GM21515 (cell line): ENCODE measurements at regions not wholly inside any gene's neighbourhood (a gene's known extent, or its start where the extent isn't known, plus 50 kb on each side); places are given as distances from the start of the nearest gene placed in this dataset.
"Not testable (repeated sequence)": the region's sequence is repeated elsewhere in the genome, so short reads cannot be mapped to it uniquely, and the experiment has no call there.

Source experiments
- ATAC-seq: cut with Tn5 transposase; IDR thresholded peaks from one replicate; pipeline ENCODE4 v1.9.1; 2021; ENCODE audit not compliant: unreplicated experiment

DNA sequence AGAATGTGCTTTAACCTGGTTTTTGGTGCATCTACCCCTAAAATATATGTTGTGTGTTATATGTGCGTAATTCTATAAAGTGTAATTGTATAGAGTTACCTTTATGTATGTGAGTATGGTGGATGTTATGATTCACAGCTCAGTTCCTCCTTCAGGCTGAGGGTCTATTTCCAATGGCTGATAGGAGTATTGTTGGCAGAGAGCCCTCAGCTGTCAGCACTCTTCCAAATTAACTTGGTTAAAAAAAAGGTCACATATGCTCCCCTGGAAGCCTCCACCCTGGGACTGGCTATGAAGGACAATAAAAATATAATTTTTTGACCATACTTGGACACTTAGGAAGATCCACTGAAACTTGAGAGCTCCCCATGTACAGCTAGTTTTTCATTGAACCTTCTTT is 250.4 kb upstream of the CDH12 start:
- no peak for ATAC-seq

- not testable (repeated sequence) for ATAC-seq
Observed at GRCh38 chr5:23095418-23095817, 242.3 kb upstream of the CDH12 start.

- ATAC-seq, result no peak
Observed at GRCh38 chr5:23089286-23089685, 236.1 kb upstream of the CDH12 start.

DNA sequence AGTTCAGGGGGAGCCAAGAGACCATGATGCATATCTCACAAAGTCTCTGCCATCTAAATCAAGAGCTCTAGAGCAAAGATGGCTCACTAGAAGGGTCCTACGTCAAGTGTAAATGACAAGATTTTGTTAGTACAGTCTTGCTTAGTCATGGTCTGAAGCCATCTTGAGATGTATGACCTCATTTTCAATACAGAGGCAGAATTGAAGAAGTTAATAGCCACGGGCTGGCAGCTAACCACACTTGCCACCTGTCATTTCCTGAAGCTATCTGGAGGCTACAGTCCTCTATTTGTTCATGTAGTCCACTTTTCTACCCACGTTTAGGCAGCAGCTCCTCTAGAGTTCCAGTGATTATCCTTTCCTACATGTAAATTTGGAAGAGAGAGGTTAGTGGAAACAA is 231.7 kb upstream of the CDH12 start:
- no peak for ATAC-seq

- ATAC-seq, result no peak
Observed at GRCh38 chr5:23072179-23072578, 219.0 kb upstream of the CDH12 start.

DNA sequence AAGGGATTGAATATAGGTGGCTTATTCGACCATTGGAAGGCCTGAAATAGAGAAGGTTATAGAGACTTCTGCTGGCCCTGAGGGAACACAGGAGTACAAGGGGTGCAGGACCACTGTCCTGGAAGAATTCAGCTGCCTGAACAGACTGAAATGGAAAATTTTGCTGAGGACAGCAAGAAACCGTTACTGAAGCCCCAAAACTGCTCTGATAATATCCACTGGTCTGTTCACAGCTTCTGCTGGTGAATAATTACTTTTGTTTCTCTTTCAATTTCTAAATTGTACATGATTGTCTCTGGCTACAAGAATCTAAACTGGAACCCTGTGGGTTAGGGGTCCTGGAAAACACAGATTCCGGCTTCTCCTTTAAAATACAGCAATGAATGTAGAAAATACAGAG is 218.5 kb upstream of the CDH12 start:
- no peak for ATAC-seq

DNA sequence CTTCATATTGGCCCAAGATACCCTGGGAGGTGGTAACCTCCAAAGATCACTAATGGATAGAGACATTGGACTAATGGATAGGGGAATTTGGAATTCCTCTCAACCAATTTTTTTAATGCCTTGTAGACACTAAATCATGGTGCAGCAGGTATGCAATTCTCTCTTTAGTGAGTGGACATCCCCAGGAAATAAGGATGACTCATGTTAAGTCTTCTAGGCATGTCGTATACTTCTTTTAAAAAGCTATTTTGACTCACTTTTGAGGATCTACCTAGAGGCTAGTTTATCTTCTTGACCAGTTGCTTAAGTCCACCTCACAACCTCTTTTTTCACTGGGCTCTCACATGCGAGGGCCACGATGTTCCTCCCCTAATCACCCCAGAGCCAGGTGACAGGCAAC is 211.6 kb upstream of the CDH12 start:
- ATAC-seq, result no peak

DNA sequence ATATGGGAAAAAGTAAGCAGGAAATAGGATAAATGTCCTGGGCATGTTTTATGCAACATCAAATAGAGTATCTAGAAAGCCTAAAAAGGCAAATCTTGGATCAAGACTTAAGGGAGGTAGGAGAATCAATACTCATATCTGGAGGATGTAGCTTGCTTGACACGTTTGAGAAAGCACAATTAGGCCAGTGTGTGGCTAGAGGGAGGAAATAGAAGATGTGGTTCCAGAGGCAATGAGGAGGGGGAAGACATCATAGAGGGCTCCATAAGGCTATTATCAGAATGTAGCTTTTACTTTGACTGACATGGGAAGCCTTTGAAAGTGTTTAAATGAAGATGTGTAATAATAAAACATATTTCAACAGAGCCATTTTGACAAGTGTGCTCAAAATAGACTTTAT is 200.7 kb upstream of the CDH12 start:
- no peak for ATAC-seq

- ATAC-seq, result no peak
Observed at GRCh38 chr5:23042226-23042625, 189.1 kb upstream of the CDH12 start.

DNA sequence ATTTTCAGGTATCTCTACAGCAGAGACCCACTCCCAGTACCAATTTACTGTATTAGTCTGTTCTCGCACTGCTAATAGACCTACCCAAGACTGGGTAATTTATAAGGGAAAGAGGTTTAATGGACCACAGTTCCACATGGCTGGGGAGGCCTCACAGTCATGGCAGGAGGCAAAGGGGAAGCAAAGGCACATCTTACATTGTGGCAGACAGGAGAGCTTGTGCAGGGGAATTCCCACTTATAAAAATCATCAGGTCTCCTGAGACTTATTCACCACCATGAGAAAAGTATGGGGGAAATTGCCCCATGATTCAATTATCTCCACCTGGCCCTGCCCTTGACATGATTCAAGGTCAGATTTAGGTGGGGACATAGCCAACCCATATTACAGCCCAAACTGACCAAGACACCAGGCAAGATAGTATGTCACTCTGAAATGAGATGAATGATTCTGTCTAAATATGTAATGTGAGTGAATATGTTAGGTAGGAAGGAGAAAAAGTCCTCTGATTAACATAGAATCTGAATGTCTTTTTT is 182.5 kb upstream of the CDH12 start:
- ATAC-seq, result no peak

DNA sequence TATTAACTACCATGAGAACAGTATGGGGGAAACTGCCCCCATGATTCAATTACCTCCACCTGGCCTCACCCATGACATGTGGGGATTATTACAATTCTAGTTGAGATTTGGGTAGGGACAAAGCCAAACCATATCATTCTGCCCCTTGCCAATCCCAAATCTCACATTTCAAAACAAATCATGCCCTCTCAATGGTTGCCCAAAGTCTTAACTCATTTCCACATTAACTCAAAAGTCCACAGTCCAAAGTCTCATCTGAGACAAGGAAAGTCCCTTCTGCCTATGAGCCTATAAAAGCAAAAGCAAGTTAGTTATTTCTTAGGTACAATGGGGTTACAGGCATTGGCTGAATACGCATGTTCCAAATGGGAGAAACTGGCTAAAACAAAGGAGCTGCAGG is 180.7 kb upstream of the CDH12 start:
- ATAC-seq, result no peak

- no peak for ATAC-seq
Observed at GRCh38 chr5:23029290-23029689, 176.1 kb upstream of the CDH12 start.

- no peak for ATAC-seq
Observed at GRCh38 chr5:23028445-23029021, 175.4 kb upstream of the CDH12 start.

GRCh38 chr5:23027830-23028229 is 174.7 kb upstream of the CDH12 start:
- no peak for ATAC-seq

GRCh38 chr5:23027331-23027730 is 174.2 kb upstream of the CDH12 start:
- no peak for ATAC-seq

- no peak for ATAC-seq
Observed at GRCh38 chr5:23026252-23027170, 173.4 kb upstream of the CDH12 start.

DNA sequence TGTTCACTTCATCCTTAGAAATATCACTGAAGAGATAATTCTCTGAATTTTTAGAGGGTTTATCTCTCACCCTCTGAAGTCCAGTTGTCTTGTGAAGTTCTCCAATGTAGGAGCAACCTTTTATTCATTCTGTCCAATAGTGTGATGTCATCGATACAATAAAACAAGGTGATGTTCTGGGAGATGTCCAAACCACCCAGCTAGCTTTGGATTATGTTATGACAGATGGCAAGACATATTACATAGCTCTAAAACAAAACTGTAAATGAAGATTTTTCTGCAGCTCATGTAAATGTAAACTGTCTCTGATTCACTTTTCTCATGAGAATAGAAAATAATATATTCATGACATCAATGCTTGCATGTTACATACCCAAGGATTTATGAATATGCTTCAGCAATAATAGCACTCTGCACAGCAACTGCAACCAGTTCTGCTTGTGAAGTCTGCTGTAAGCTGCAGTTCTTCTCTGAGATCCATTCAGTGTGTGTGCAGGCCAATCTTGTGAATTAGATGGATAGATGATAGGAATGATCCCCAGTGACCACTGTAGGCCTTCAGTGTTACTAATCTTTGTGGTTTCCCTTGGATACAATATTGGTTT is 172.6 kb upstream of the CDH12 start:
- ATAC-seq, result no peak

GRCh38 chr5:23024470-23024869 is 171.3 kb upstream of the CDH12 start:
- ATAC-seq, result no peak

DNA sequence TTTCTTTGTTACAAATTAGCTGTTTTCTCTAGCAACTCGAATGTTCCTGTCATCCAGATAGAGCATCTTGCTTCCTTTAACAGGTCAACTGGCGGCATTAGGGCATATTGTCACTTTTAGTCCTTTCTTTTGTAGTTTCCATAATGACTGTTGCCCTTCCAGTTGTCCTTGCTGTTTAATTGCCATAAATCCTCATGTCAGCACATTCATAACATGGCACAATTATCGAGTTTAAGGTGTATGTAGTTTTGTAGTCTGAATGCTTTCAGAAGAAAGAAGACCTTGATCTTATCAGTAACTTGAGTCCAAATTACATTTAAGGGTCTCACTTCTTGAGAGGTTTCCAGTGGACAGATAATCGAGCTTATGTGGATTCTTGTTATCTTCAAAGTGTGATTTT is 161.7 kb upstream of the CDH12 start:
- no peak for ATAC-seq

- no peak for ATAC-seq
Observed at GRCh38 chr5:23014266-23014665, 161.1 kb upstream of the CDH12 start.

- ATAC-seq, result no peak
Observed at GRCh38 chr5:23013395-23013998, 160.4 kb upstream of the CDH12 start.

- no peak for ATAC-seq
Observed at GRCh38 chr5:23012842-23013241, 159.7 kb upstream of the CDH12 start.
